Psoas muscle (tissue), 7 donors: ENCODE measurements at regions not wholly inside any gene's neighbourhood (a gene's known extent, or its start where the extent isn't known, plus 50 kb on each side); places are given as distances from the start of the nearest gene placed in this dataset.

Source experiments
- ATAC-seq, 4 donors: fragments of 200-7000 bp; cut with Tn5 transposase; one replicate each; pipeline ENCODE4 v1.9.1; 2020; ENCODE audit warnings: moderate library complexity in 3 of 4, mild to moderate bottlenecking in 2 of 4
- DNase-seq, 2 donors: peaks; one replicate each; pipeline ENCODE4 v3.0.0-alpha.2; 2020
- H3K27ac ChIP-seq: fragments of 200-600 bp; one replicate; pipeline ENCODE4 v1.8.0; 2022
- H3K27me3 ChIP-seq, 3 donors: fragments of 200-600 bp in 1 of 3; one replicate each; pipeline versions ENCODE4 v1.6.1 to v1.8.0; 2013 to 2022; ENCODE audit warnings: low read length in 2 of 3, mild to moderate bottlenecking in 2 of 3, moderate library complexity in 1 of 3; ENCODE audit not compliant: insufficient read depth in 3 of 3
- H3K36me3 ChIP-seq, 2 donors: fragments of 200-600 bp in 1 of 2; one replicate each; pipeline versions ENCODE4 v1.6.1 to v1.8.0; 2013 to 2022; ENCODE audit warnings: low read depth in 1 of 2, mild to moderate bottlenecking in 1 of 2, moderate library complexity in 1 of 2; ENCODE audit not compliant: insufficient read depth in 1 of 2
- H3K4me1 ChIP-seq: fragments of 200-600 bp; one replicate; pipeline ENCODE4 v1.8.0; 2022
- H3K4me3 ChIP-seq: fragments of 200-600 bp; one replicate; pipeline ENCODE4 v1.8.0; 2022; ENCODE audit warnings: mild to moderate bottlenecking
- H3K9me3 ChIP-seq: fragments of 200-600 bp; one replicate; pipeline ENCODE4 v1.8.0; 2022
- WGBS, 3 donors: extraction: QIAGEN DNeasy Blood & Tissue Kit; methylation state at CpG; one replicate each; pipeline versions ENCODE4 v1.1.6 to v1.1.7; 2013; 5-methylcytosine and 5-hydroxymethylcytosine counted together
- intact Hi-C, 2 donors: fragments of 100-400 bp; cut with DNase I; formaldehyde crosslinking; loops; one replicate each; pipeline versions ENCODE4 v1.11.0 to v1.14.2; 2022
- TF ChIP-seq, protein P1 (sequence below): fragments of 200-600 bp; IDR thresholded peaks from one replicate; pipeline ENCODE4 v1.8.0; 2022; ENCODE audit warnings: antibody characterized with exemption
- donor health status: healthy with polysubstance abuse.
- donor health status: DM: no; HTN: no; CAD: no; lungs with moderate emphysema.
- donor health status: Bipolar disorder and iron deficiency.
- donor health status: healthy.
- donor health status: DM: yes; HTN: yes; CAD: no.
- donor health status: DM: no; HTN: no; CAD: no.
- donor health status: DM: yes; HTN: yes; CAD: no.

DNA sequence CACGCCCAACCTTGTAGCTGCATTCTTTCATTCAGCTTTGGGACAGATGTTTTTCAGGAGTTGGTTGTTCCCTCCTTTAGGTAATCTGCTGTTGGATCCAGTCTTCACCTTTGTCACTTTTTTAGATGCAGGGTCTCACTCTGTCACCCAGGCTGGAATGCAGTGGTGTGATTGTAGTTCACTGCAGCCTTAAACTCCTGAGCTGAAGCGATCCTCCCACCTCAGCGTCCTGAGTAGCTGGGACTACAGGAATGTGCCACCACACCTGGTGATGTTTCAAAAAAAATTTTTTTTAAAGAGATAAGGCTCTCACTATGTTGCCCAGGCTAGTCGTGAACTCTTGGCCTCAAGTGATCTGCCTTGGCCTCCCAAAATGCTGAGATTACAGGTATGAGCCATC lies 164.3 kb downstream of the KTN1 start:
- no peak overlapping the region for H3K27ac ChIP-seq
- TF ChIP-seq, protein P1, sequence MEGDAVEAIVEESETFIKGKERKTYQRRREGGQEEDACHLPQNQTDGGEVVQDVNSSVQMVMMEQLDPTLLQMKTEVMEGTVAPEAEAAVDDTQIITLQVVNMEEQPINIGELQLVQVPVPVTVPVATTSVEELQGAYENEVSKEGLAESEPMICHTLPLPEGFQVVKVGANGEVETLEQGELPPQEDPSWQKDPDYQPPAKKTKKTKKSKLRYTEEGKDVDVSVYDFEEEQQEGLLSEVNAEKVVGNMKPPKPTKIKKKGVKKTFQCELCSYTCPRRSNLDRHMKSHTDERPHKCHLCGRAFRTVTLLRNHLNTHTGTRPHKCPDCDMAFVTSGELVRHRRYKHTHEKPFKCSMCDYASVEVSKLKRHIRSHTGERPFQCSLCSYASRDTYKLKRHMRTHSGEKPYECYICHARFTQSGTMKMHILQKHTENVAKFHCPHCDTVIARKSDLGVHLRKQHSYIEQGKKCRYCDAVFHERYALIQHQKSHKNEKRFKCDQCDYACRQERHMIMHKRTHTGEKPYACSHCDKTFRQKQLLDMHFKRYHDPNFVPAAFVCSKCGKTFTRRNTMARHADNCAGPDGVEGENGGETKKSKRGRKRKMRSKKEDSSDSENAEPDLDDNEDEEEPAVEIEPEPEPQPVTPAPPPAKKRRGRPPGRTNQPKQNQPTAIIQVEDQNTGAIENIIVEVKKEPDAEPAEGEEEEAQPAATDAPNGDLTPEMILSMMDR: no peak
- 96 to 98% (median 97%) methylated on average over 4 of the region's 4 CpGs for WGBS, 3 donors
- no peaks in the 10 kb centered on the region for H3K36me3 ChIP-seq
- no peaks in the 10 kb centered on the region for H3K9me3 ChIP-seq
- ATAC-seq (no peak), DNase-seq (no peak)
- H3K27me3 ChIP-seq: no peaks in the 10 kb centered on the region
- no peak overlapping the region for H3K4me3 ChIP-seq
- no peaks in the 10 kb centered on the region for H3K4me1 ChIP-seq
- intact Hi-C loops: no loop called here

DNA sequence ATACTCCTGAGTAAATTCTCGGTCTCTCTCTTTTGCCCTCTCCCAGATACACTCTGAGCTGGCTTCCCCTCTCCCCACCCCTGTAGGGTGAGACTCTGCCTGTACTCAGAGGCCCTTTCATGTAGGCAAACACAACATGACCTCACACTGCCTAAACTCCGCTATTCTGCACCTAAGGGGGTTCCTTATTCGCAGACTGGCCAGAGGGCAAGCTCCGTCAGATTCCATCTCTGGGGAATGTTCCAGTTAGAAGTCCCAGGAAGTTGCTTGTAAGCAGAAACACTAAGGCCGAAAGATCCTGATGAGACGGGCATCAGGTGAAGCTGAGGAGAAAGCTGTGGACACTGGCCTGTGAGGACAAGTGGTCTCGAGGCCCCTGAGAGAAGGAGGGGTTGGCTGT lies 165.9 kb downstream of the KTN1 start:
- no peak for ATAC-seq
- H3K27me3 ChIP-seq: no peaks in the 10 kb centered on the region
- no peaks in the 10 kb centered on the region for H3K9me3 ChIP-seq
- intact Hi-C loops: no loop called here
- no peaks in the 10 kb centered on the region for H3K4me1 ChIP-seq
- H3K4me3 ChIP-seq: no peak overlapping the region
- no peaks in the 10 kb centered on the region for H3K36me3 ChIP-seq
- DNase-seq: no peak
- 92 to 97% (median 95%) methylated on average over 7 of the region's 7 CpGs for WGBS, 3 donors
- no peak overlapping the region for H3K27ac ChIP-seq
- TF ChIP-seq, protein P1: no peak

GRCh38 chr14:55746558-55746957 lies 166.6 kb downstream of the KTN1 start:
- DNase-seq (no peak), ATAC-seq (no peak)
- no peaks in the 10 kb centered on the region for H3K9me3 ChIP-seq
- H3K4me1 ChIP-seq: no peaks in the 10 kb centered on the region
- intact Hi-C loops: no loop called here
- H3K27me3 ChIP-seq: no peaks in the 10 kb centered on the region
- TF ChIP-seq, protein P1: no peak
- no peak overlapping the region for H3K27ac ChIP-seq
- 95 to 98% (median 97%) methylated on average over 2 of the region's 2 CpGs for WGBS, 3 donors
- H3K36me3 ChIP-seq: no peaks in the 10 kb centered on the region
- no peak overlapping the region for H3K4me3 ChIP-seq

GRCh38 chr14:55747186-55747585 lies 167.2 kb downstream of the KTN1 start:
- 93 to 95% (median 94%) methylated on average over 6 of the region's 6 CpGs for WGBS, 3 donors
- intact Hi-C loops: no loop called here

More at GRCh38 chr14:55747186-55747585, 167.2 kb downstream of the KTN1 start:
- H3K27ac ChIP-seq: no peak overlapping the region
- no peaks in the 10 kb centered on the region for H3K4me1 ChIP-seq
- TF ChIP-seq, protein P1: no peak
- ATAC-seq (no peak), DNase-seq (no peak)
- no peaks in the 10 kb centered on the region for H3K36me3 ChIP-seq
- H3K4me3 ChIP-seq: no peak overlapping the region
- no peaks in the 10 kb centered on the region for H3K9me3 ChIP-seq
- no peaks in the 10 kb centered on the region for H3K27me3 ChIP-seq
